Psoas muscle (tissue), 7 donors: ENCODE measurements at regions not wholly inside any gene's neighbourhood (a gene's known extent, or its start where the extent isn't known, plus 50 kb on each side); places are given as distances from the start of the nearest gene placed in this dataset.

Experiments
- ATAC-seq, 4 donors: fragments of 200-7000 bp; cut with Tn5 transposase; one replicate each; pipeline ENCODE4 v1.9.1; 2020; ENCODE audit warnings: moderate library complexity in 3 of 4, mild to moderate bottlenecking in 2 of 4
- DNase-seq, 2 donors: peaks; one replicate each; pipeline ENCODE4 v3.0.0-alpha.2; 2020
- H3K27ac ChIP-seq: fragments of 200-600 bp; one replicate; pipeline ENCODE4 v1.8.0; 2022
- H3K27me3 ChIP-seq, 3 donors: fragments of 200-600 bp in 1 of 3; one replicate each; pipeline versions ENCODE4 v1.6.1 to v1.8.0; 2013 to 2022; ENCODE audit warnings: low read length in 2 of 3, mild to moderate bottlenecking in 2 of 3, moderate library complexity in 1 of 3; ENCODE audit not compliant: insufficient read depth in 3 of 3
- H3K36me3 ChIP-seq, 2 donors: fragments of 200-600 bp in 1 of 2; one replicate each; pipeline versions ENCODE4 v1.6.1 to v1.8.0; 2013 to 2022; ENCODE audit warnings: low read depth in 1 of 2, mild to moderate bottlenecking in 1 of 2, moderate library complexity in 1 of 2; ENCODE audit not compliant: insufficient read depth in 1 of 2
- H3K4me1 ChIP-seq: fragments of 200-600 bp; one replicate; pipeline ENCODE4 v1.8.0; 2022
- H3K4me3 ChIP-seq: fragments of 200-600 bp; one replicate; pipeline ENCODE4 v1.8.0; 2022; ENCODE audit warnings: mild to moderate bottlenecking
- H3K9me3 ChIP-seq: fragments of 200-600 bp; one replicate; pipeline ENCODE4 v1.8.0; 2022
- WGBS, 3 donors: extraction: QIAGEN DNeasy Blood & Tissue Kit; methylation state at CpG; one replicate each; pipeline versions ENCODE4 v1.1.6 to v1.1.7; 2013; 5-methylcytosine and 5-hydroxymethylcytosine counted together
- intact Hi-C, 2 donors: fragments of 100-400 bp; cut with DNase I; formaldehyde crosslinking; loops; one replicate each; pipeline versions ENCODE4 v1.11.0 to v1.14.2; 2022
- TF ChIP-seq, protein P1 (sequence below): fragments of 200-600 bp; IDR thresholded peaks from one replicate; pipeline ENCODE4 v1.8.0; 2022; ENCODE audit warnings: antibody characterized with exemption
- donor health status: healthy with polysubstance abuse.
- donor health status: DM: no; HTN: no; CAD: no; lungs with moderate emphysema.
- donor health status: Bipolar disorder and iron deficiency.
- donor health status: healthy.
- donor health status: DM: yes; HTN: yes; CAD: no.
- donor health status: DM: no; HTN: no; CAD: no.
- donor health status: DM: yes; HTN: yes; CAD: no.

DNA sequence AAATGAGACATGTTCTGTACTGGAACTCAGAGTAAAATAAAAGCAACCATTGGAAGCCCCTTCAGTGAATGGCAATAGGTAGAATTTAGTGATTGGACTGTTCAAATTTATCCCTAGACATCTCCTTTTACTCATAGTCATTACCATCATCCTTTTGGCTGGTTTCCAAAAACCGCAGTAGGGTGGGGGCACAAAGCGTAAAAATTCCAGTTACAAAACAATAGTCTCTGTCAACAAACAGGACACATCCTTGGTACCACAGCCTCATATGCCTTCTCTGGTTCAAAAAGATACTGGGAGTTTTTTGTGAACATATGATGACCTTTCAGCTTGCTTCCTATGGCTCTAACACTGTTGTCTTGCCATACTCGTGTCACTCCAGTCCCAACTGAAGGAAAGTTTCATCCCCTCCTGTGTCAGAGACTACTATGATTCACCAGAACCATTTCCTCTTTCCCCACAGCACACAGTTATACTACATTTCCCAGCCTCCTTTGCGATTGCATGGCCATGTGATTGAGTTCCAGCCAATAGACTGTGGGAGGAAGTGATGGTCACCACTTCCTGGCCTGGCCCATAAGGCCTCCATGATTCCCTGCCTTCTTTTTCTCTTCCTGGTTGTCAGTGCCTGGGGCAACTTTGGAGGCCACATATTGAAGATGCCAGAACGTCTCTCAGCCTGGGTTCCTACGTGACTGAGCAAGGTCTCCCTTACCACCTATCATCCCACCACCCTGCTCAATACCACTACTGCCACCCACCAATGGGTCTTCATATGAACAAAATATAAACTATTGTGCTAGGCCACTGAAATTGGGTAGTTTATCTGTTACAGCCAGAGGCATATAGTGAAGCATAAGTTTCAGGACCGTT is 162.4 kb downstream of the ID4 start:
- Histone ChIP-seq H3K9me3 (no peaks in the 10 kb centered on the region), H3K36me3 (no peaks in the 10 kb centered on the region), H3K4me3 (no peak overlapping the region), H3K4me1 (no peaks in the 10 kb centered on the region), H3K27ac (no peak overlapping the region), H3K27me3 (no peaks in the 10 kb centered on the region)
- intact Hi-C loops: no loop called here
- no peak for ATAC-seq
- no peak for DNase-seq
- TF ChIP-seq, protein P1, sequence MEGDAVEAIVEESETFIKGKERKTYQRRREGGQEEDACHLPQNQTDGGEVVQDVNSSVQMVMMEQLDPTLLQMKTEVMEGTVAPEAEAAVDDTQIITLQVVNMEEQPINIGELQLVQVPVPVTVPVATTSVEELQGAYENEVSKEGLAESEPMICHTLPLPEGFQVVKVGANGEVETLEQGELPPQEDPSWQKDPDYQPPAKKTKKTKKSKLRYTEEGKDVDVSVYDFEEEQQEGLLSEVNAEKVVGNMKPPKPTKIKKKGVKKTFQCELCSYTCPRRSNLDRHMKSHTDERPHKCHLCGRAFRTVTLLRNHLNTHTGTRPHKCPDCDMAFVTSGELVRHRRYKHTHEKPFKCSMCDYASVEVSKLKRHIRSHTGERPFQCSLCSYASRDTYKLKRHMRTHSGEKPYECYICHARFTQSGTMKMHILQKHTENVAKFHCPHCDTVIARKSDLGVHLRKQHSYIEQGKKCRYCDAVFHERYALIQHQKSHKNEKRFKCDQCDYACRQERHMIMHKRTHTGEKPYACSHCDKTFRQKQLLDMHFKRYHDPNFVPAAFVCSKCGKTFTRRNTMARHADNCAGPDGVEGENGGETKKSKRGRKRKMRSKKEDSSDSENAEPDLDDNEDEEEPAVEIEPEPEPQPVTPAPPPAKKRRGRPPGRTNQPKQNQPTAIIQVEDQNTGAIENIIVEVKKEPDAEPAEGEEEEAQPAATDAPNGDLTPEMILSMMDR: no peak
- WGBS, 3 donors: 57 to 68% (median 62%) methylated on average over 7 of the region's 7 CpGs

DNA sequence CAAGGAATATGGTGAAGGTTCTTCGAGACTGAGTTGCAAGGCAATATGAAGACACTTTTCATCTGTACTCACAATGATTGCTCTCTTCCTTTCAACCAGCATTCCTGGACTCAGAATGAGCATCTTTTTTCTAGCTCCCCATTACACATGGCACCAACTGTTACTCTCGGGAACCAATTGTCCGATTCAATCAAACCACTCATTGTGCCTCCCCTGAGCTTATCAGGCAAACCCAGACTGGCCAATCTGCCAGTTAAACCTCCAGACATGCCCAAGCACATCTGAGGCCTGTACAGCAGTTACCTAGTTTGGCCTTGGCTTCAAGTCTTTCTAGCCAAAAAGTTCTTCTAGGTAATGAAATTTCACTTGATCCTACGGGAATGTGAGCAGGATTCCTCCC is 164.1 kb downstream of the ID4 start:
- WGBS, 3 donors: 71 to 83% (median 79%) methylated on average over 4 of the region's 4 CpGs
- no peak for ATAC-seq
- DNase-seq: no peak
- H3K27me3 ChIP-seq: no peaks in the 10 kb centered on the region
- no peaks in the 10 kb centered on the region for H3K4me1 ChIP-seq
- intact Hi-C loops: no loop called here
- no peaks in the 10 kb centered on the region for H3K36me3 ChIP-seq
- H3K9me3 ChIP-seq: no peaks in the 10 kb centered on the region
- no peak overlapping the region for H3K27ac ChIP-seq
- no peak overlapping the region for H3K4me3 ChIP-seq
- TF ChIP-seq, protein P1: no peak

DNA sequence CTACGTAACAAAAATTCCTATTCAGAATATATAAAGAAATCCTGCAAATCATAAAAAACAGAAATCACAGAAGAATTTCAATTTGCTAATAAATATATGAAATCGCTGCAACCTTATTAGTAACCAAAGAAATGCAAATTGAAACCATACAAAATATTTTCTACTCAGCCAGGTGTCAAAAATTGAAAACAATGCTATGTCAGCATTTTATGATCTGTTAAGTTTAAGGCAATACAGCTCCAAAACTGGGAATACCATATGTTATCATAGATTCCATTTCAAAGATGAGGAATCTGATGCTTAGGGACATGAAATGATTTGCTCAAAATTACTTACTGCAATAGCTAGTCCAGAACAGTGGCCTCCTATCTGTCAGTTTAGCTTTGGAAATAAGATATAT is 168.9 kb downstream of the ID4 start:
- peaks cover 0 to 2% (median 0%) of the 10 kb centered on the region in 3 donors for H3K27me3 ChIP-seq
- no peak for ATAC-seq
- no peak for DNase-seq
- 88 to 93% (median 90%) methylated on average over 2 of the region's 2 CpGs for WGBS, 3 donors
- no peaks in the 10 kb centered on the region for H3K4me1 ChIP-seq
- no peak overlapping the region for H3K27ac ChIP-seq
- H3K36me3 ChIP-seq: no peaks in the 10 kb centered on the region
- no peaks in the 10 kb centered on the region for H3K9me3 ChIP-seq
- no peak overlapping the region for H3K4me3 ChIP-seq
- intact Hi-C loops: no loop called here
- TF ChIP-seq, protein P1: no peak

DNA sequence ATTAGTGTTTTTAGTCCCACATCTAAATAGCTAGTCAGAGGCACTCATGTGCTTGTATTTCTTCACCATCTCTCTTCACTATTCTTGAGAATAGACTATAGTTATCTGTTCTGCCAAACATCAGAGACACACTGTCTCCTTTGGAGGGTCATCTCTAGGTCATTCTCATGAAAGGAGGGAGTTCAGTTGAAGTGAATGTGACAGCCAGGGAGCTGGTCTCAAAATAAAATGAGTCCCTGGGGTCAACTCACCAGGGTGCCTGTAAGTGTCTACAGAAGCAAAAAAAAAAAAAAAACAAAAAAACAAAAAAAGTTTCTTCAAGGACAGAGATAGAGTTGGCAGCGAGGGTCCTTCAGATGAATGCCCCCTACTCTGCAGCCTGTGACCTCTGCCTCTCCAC is 171.0 kb downstream of the ID4 start:
- intact Hi-C loops: no loop called here
- no peak for ATAC-seq
- Histone ChIP-seq H3K9me3 (no peaks in the 10 kb centered on the region), H3K4me1 (no peaks in the 10 kb centered on the region), H3K36me3 (no peaks in the 10 kb centered on the region), H3K4me3 (no peak overlapping the region), H3K27ac (no peak overlapping the region), H3K27me3 (peaks cover 0 to 2% (median 0%) of the 10 kb centered on the region in 3 donors)
- no peak for DNase-seq
- 27 to 37% (median 31%) methylated on average over 1 of the region's 1 CpG for WGBS, 3 donors
- TF ChIP-seq, protein P1: no peak
